ENCODE measurements at regions not wholly inside any gene's neighbourhood (a gene's known extent, or its start where the extent isn't known, plus 50 kb on each side); places are given as distances from the start of the nearest gene placed in this dataset.

DNA sequence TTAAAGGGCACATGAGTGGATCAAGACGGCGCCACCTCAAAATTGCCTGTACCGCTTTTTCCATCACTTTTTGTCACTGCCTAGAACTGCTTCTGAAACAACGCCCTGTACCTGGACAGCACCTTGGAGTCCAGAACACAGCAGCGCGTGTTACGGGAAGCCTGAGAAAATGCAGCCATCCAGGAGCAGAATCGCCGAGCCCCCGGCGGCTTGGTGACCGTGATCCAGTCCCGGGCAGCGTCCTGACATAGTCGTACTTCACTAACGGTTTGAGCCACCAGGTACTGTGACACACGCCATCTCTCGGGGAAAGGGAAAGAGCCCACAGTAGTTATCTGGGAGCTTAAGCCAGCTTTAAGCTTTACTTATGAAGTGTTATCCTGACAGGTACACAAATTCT, 168.9 kb upstream of the SALL3 start:
- TF ChIP-seq, protein P1, sequence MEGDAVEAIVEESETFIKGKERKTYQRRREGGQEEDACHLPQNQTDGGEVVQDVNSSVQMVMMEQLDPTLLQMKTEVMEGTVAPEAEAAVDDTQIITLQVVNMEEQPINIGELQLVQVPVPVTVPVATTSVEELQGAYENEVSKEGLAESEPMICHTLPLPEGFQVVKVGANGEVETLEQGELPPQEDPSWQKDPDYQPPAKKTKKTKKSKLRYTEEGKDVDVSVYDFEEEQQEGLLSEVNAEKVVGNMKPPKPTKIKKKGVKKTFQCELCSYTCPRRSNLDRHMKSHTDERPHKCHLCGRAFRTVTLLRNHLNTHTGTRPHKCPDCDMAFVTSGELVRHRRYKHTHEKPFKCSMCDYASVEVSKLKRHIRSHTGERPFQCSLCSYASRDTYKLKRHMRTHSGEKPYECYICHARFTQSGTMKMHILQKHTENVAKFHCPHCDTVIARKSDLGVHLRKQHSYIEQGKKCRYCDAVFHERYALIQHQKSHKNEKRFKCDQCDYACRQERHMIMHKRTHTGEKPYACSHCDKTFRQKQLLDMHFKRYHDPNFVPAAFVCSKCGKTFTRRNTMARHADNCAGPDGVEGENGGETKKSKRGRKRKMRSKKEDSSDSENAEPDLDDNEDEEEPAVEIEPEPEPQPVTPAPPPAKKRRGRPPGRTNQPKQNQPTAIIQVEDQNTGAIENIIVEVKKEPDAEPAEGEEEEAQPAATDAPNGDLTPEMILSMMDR (IDR thresholded peaks at IDR 0.05), result no peak
- TF ChIP-seq POLR2A (IDR thresholded peaks at IDR 0.05) (no peak), EP300 (IDR thresholded peaks at IDR 0.05) (no peak), POLR2AphosphoS5 (IDR thresholded peaks at IDR 0.05) (no peak)

All from sigmoid colon (tissue), 4 donors.